Body of pancreas (tissue), 4 donors: ENCODE measurements at regions not wholly inside any gene's neighbourhood (a gene's known extent, or its start where the extent isn't known, plus 50 kb on each side); places are given as distances from the start of the nearest gene placed in this dataset.

ENCODE experiments used
- ATAC-seq: fragments of 150-250 bp; one replicate; pipeline ENCODE4 v1.9.1; 2016
- DNase-seq, 4 donors: peaks; one replicate each; pipeline ENCODE4 v3.0.0-alpha.2; 2019
- H3K27ac ChIP-seq, 4 donors: fragments of 200-600 bp; sonication (generic); 1 replicate in 3 of 4; 2 replicates in 1 of 4; pipeline versions ENCODE4 v1.5.1 to v1.6.1; 2016 to 2019; ENCODE audit warnings: mild to moderate bottlenecking in 1 of 4, mixed read lengths in 1 of 4, moderate library complexity in 1 of 4
- H3K27me3 ChIP-seq, 2 donors: fragments of 200-600 bp; sonication (generic); one replicate each; pipeline ENCODE4 v1.6.0; 2016; ENCODE audit warnings: mild to moderate bottlenecking in 1 of 2
- H3K36me3 ChIP-seq, 2 donors: fragments of 200-600 bp; sonication (generic); replicated peaks in 1 of 2; 2 replicates each; pipeline ENCODE4 v1.5.1; 2016; ENCODE audit warnings: low read depth in 2 of 2; ENCODE audit not compliant: insufficient read depth in 1 of 2
- H3K4me1 ChIP-seq: fragments of 200-600 bp; sonication (generic); one replicate; pipeline ENCODE4 v1.6.0; 2016
- H3K4me3 ChIP-seq, 2 donors: fragments of 200-600 bp; sonication (generic); 1 replicate in 1 of 2; 2 replicates in 1 of 2; pipeline ENCODE4 v1.5.1; 2016 to 2019
- H3K9me3 ChIP-seq, 3 donors: fragments of 200-600 bp; sonication (generic); 1 replicate in 2 of 3; 2 replicates in 1 of 3; pipeline ENCODE4 v1.5.1; 2016
- POLR2A ChIP-seq, 3 donors: fragments of 450-650 bp; IDR thresholded peaks; one replicate each; pipeline ENCODE4 v1.6.1; 2016; ENCODE audit warnings: antibody characterized with exemption in 3 of 3, mild to moderate bottlenecking in 2 of 3
- WGBS, 2 donors: methylation state at CpG; one replicate each; pipeline ENCODE4 v1.1.5; 2017; 5-methylcytosine and 5-hydroxymethylcytosine counted together
- intact Hi-C: fragments of 100-400 bp; cut with DNase I; formaldehyde crosslinking; loops from one replicate; pipeline ENCODE4 v1.15.1; 2023
- TF ChIP-seq, protein P1 (sequence below), 7 experiments: fragments of 450-650 bp in 4 of 7; fragments of 200-600 bp in 3 of 7; sonication (generic) in 3 of 7; IDR thresholded peaks; one replicate each; pipeline ENCODE4 v1.5.1; 2016 to 2019; ENCODE audit warnings: antibody characterized with exemption in 7 of 7

GRCh38 chr2:23241121-23241520 is 143.9 kb upstream of the KLHL29 start:
- Histone ChIP-seq H3K4me1 (no peaks in the 10 kb centered on the region), H3K9me3 (no peaks in the 10 kb centered on the region), H3K27ac (no peak overlapping the region), H3K4me3 (no peak overlapping the region), H3K27me3 (no peaks in the 10 kb centered on the region), H3K36me3 (no peaks in the 10 kb centered on the region)
- no peak for ATAC-seq
- TF ChIP-seq, protein P1, sequence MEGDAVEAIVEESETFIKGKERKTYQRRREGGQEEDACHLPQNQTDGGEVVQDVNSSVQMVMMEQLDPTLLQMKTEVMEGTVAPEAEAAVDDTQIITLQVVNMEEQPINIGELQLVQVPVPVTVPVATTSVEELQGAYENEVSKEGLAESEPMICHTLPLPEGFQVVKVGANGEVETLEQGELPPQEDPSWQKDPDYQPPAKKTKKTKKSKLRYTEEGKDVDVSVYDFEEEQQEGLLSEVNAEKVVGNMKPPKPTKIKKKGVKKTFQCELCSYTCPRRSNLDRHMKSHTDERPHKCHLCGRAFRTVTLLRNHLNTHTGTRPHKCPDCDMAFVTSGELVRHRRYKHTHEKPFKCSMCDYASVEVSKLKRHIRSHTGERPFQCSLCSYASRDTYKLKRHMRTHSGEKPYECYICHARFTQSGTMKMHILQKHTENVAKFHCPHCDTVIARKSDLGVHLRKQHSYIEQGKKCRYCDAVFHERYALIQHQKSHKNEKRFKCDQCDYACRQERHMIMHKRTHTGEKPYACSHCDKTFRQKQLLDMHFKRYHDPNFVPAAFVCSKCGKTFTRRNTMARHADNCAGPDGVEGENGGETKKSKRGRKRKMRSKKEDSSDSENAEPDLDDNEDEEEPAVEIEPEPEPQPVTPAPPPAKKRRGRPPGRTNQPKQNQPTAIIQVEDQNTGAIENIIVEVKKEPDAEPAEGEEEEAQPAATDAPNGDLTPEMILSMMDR (IDR thresholded peaks at IDR 0.05): no peak
- no peak for TF ChIP-seq POLR2A (IDR thresholded peaks at IDR 0.05)
- intact Hi-C loops: no loop called here
- DNase-seq: no peak
- WGBS, 2 donors: 100% methylated on average over 1 of the region's 1 CpG

- TF ChIP-seq POLR2A (IDR thresholded peaks at IDR 0.05): no peak
- TF ChIP-seq, protein P1 (IDR thresholded peaks at IDR 0.05): no peak
- no peak overlapping the region for H3K4me3 ChIP-seq
- intact Hi-C loops: no loop called here
- no peaks in the 10 kb centered on the region for H3K4me1 ChIP-seq
- no peak for DNase-seq
- H3K27me3 ChIP-seq: no peaks in the 10 kb centered on the region
- no peaks in the 10 kb centered on the region for H3K36me3 ChIP-seq
- WGBS, 2 donors: 79 to 85% methylated on average over 11 to 12 of the region's 12 CpGs
- H3K27ac ChIP-seq: no peak overlapping the region
- no peaks in the 10 kb centered on the region for H3K9me3 ChIP-seq
- no peak for ATAC-seq
These were observed 143.3 kb upstream of the KLHL29 start for GRCh38 chr2:23241611-23242245.

- no peak overlapping the region for H3K4me3 ChIP-seq
- H3K27me3 ChIP-seq: no peaks in the 10 kb centered on the region
- ATAC-seq (no peak), DNase-seq (no peak)
- H3K9me3 ChIP-seq: no peaks in the 10 kb centered on the region
- H3K27ac ChIP-seq: no peak overlapping the region
- intact Hi-C loops: no loop called here
- no peaks in the 10 kb centered on the region for H3K36me3 ChIP-seq
- TF ChIP-seq, protein P1 (IDR thresholded peaks at IDR 0.05): no peak
- no peak for TF ChIP-seq POLR2A (IDR thresholded peaks at IDR 0.05)
- no peaks in the 10 kb centered on the region for H3K4me1 ChIP-seq
- WGBS, 2 donors: 33 to 45% methylated on average over 5 of the region's 5 CpGs
These were observed 141.8 kb upstream of the KLHL29 start for GRCh38 chr2:23243073-23243659.

GRCh38 chr2:23244617-23245016 is 140.4 kb upstream of the KLHL29 start:
- Histone ChIP-seq H3K27ac (no peak overlapping the region), H3K4me1 (no peaks in the 10 kb centered on the region), H3K27me3 (no peaks in the 10 kb centered on the region), H3K9me3 (no peaks in the 10 kb centered on the region), H3K4me3 (no peak overlapping the region), H3K36me3 (no peaks in the 10 kb centered on the region)
- intact Hi-C loops: no loop called here
- WGBS, 2 donors: 40 to 73% methylated on average over 1 of the region's 1 CpG
- TF ChIP-seq, protein P1 (IDR thresholded peaks at IDR 0.05): no peak
- no peak for TF ChIP-seq POLR2A (IDR thresholded peaks at IDR 0.05)
- ATAC-seq (no peak), DNase-seq (no peak)
